ENCODE measurements at regions not wholly inside any gene's neighbourhood (a gene's known extent, or its start where the extent isn't known, plus 50 kb on each side); places are given as distances from the start of the nearest gene placed in this dataset.

DNA sequence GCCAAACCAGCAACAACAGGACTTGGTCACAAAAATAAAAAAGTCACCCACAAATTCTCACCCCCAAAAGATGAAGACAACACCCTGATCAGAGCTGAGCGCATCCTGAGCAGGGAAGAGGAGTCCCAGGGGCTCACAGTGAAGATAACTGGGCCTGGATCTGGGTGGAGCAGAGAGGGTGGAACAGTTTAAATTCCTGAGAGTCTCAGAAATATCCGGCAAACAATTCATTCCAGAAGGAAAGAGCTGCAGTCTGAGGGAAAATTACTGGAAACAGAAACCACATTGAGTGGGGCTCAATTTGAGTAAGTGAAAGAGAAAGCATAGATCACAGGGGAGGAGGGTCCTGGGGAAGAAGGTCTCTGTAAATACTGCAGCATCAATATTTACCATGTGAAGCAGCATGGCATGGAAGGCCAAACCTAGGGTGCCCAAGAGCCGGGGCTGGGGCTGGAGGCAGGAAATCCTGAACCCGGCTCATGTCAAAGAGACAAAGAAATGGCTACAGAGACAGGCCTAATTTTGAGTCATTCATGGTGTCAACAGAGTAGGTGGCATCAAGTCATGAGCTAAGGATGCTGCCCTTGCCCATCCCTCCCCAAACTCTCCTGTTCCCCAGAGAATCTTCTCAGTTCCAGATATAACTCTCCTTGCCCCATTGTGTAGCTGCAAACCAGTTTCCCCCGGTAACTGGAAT, 61.4 kb upstream of the ZBTB7C start:
- intact Hi-C loops (cut with DNase I; ENCODE audit: low total_unique reads), result no loop called here
- TF ChIP-seq POLR2AphosphoS5 (IDR thresholded peaks at IDR 0.05) (no peak), POLR2A (IDR thresholded peaks at IDR 0.05) (no peak), CTCF (IDR thresholded peaks at IDR 0.05) (no peak)
- Histone ChIP-seq H3K4me1 (no peaks in the 10 kb centered on the region), H3K27me3 (no peaks in the 10 kb centered on the region), H3K9me3 (no peaks in the 10 kb centered on the region), H3K27ac (peak overlapping the region in 1 of 2 donors; percentile 43), H3K4me3 (no peak overlapping the region), H3K36me3 (no peaks in the 10 kb centered on the region)
- no peak for DNase-seq (ENCODE audit: low spot score in 2 of 2)

DNA sequence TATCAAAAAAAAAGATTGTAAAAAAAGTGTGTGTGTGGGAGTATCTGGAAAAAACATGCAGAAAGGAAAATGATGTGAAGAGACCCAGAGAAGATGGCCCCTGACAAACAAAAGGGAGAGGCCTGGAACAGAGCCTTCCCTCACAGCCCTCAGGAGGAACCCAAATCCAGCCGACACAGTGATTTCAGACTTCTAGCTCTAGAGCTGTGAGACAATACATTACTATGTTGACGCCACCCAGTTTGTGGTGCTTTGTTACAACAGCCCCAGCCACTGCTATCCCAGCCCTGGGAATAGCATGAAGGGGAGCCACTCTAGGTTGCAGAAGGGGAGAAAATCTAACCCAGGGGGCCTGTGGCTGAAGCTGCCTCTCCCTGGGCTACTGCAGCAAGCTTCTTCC, 59.0 kb upstream of the ZBTB7C start:
- Histone ChIP-seq H3K4me3 (no peak overlapping the region), H3K27me3 (no peaks in the 10 kb centered on the region), H3K4me1 (no peaks in the 10 kb centered on the region), H3K36me3 (no peaks in the 10 kb centered on the region), H3K27ac (no peak overlapping the region), H3K9me3 (no peaks in the 10 kb centered on the region)
- TF ChIP-seq POLR2AphosphoS5 (IDR thresholded peaks at IDR 0.05) (no peak), CTCF (IDR thresholded peaks at IDR 0.05) (no peak), POLR2A (IDR thresholded peaks at IDR 0.05) (no peak)
- no peak for DNase-seq (ENCODE audit: low spot score in 2 of 2)
- intact Hi-C loops (cut with DNase I; ENCODE audit: low total_unique reads), result no loop called here

- TF ChIP-seq POLR2A (IDR thresholded peaks at IDR 0.05), result no peak
- no peak for TF ChIP-seq CTCF (IDR thresholded peaks at IDR 0.05)
- no peak for TF ChIP-seq POLR2AphosphoS5 (IDR thresholded peaks at IDR 0.05)
- Histone ChIP-seq H3K9me3 (no peaks in the 10 kb centered on the region), H3K4me1 (no peaks in the 10 kb centered on the region), H3K27me3 (no peaks in the 10 kb centered on the region), H3K27ac (no peak overlapping the region), H3K36me3 (no peaks in the 10 kb centered on the region), H3K4me3 (no peak overlapping the region)
- DNase-seq (ENCODE audit: low spot score in 2 of 2), result no peak
- intact Hi-C loops (cut with DNase I; ENCODE audit: low total_unique reads), result no loop called here
Measured at GRCh38 chr18:48467231-48467630, 58.0 kb upstream of the ZBTB7C start.

- H3K36me3 ChIP-seq, result no peaks in the 10 kb centered on the region
- no peaks in the 10 kb centered on the region for H3K27me3 ChIP-seq
- intact Hi-C loops (cut with DNase I; ENCODE audit: low total_unique reads), result no loop called here
- no peaks in the 10 kb centered on the region for H3K4me1 ChIP-seq
- H3K27ac ChIP-seq, result no peak overlapping the region
- no peaks in the 10 kb centered on the region for H3K9me3 ChIP-seq
- no peak for TF ChIP-seq POLR2AphosphoS5 (IDR thresholded peaks at IDR 0.05)
- DNase-seq (ENCODE audit: low spot score in 2 of 2), result no peak
- no peak overlapping the region for H3K4me3 ChIP-seq
Measured at GRCh38 chr18:48462510-48462909, 53.3 kb upstream of the ZBTB7C start.

- no peaks in the 10 kb centered on the region for H3K27me3 ChIP-seq
- DNase-seq (ENCODE audit: low spot score in 2 of 2), result no peak
- H3K27ac ChIP-seq, result peak overlapping the region in 1 of 2 donors; percentile 11
- no peaks in the 10 kb centered on the region for H3K9me3 ChIP-seq
- TF ChIP-seq CTCF (IDR thresholded peaks at IDR 0.05) (no peak), POLR2AphosphoS5 (IDR thresholded peaks at IDR 0.05) (no peak), POLR2A (IDR thresholded peaks at IDR 0.05) (no peak)
- H3K36me3 ChIP-seq, result no peaks in the 10 kb centered on the region
- peaks cover 0 to 6% of the 10 kb centered on the region in 2 donors for H3K4me1 ChIP-seq
- intact Hi-C loops (cut with DNase I; ENCODE audit: low total_unique reads), result no loop called here
- no peak overlapping the region for H3K4me3 ChIP-seq
Measured at GRCh38 chr18:48460929-48461583, 51.9 kb upstream of the ZBTB7C start.

All from breast epithelium (tissue), 4 donors.